ENCODE measurements at regions not wholly inside any gene's neighbourhood (a gene's known extent, or its start where the extent isn't known, plus 50 kb on each side); places are given as distances from the start of the nearest gene placed in this dataset.

GRCh38 chr16:65728167-65728566 is 606.3 kb upstream of the CDH11 start:
- Mint-ChIP-seq H3K27me3 (ENCODE audit: low read depth) (no peaks in the 10 kb centered on the region), H3K4me1 (ENCODE audit: low read depth) (peaks cover 23% of the 10 kb centered on the region), H3K4me3 (ENCODE audit: unreplicated experiment) (no peak overlapping the region), H3K9me3 (ENCODE audit: low read depth) (peaks cover 3% of the 10 kb centered on the region), H3K36me3 (ENCODE audit: low read depth) (no peaks in the 10 kb centered on the region), H3K27ac (ENCODE audit: unreplicated experiment) (no peak overlapping the region)
- no peak for TF ChIP-seq CTCF (IDR thresholded peaks at IDR 0.05)
- no peak for DNase-seq (ENCODE audit: low spot score)

- H3K27me3 Mint-ChIP-seq (ENCODE audit: low read depth): no peaks in the 10 kb centered on the region
- H3K27ac Mint-ChIP-seq (ENCODE audit: unreplicated experiment): no peak overlapping the region
- H3K4me1 Mint-ChIP-seq (ENCODE audit: low read depth): peaks cover 23% of the 10 kb centered on the region
- TF ChIP-seq CTCF (IDR thresholded peaks at IDR 0.05): no peak
- H3K4me3 Mint-ChIP-seq (ENCODE audit: unreplicated experiment): no peak overlapping the region
- no peak for DNase-seq (ENCODE audit: low spot score)
- peaks cover 3% of the 10 kb centered on the region for H3K9me3 Mint-ChIP-seq (ENCODE audit: low read depth)
- H3K36me3 Mint-ChIP-seq (ENCODE audit: low read depth): no peaks in the 10 kb centered on the region
Measured at GRCh38 chr16:65727534-65728137, 605.8 kb upstream of the CDH11 start.

GRCh38 chr16:65725156-65725845 is 603.4 kb upstream of the CDH11 start:
- Mint-ChIP-seq H3K9me3 (ENCODE audit: low read depth) (peaks cover under 1% of the 10 kb centered on the region), H3K27me3 (ENCODE audit: low read depth) (no peaks in the 10 kb centered on the region), H3K4me1 (ENCODE audit: low read depth) (peaks cover 23% of the 10 kb centered on the region), H3K4me3 (ENCODE audit: unreplicated experiment) (no peak overlapping the region), H3K36me3 (ENCODE audit: low read depth) (no peaks in the 10 kb centered on the region), H3K27ac (ENCODE audit: unreplicated experiment) (no peak overlapping the region)
- TF ChIP-seq CTCF (IDR thresholded peaks at IDR 0.05): no peak
- DNase-seq (ENCODE audit: low spot score): no peak

GRCh38 chr16:65722429-65722828 is 600.6 kb upstream of the CDH11 start:
- TF ChIP-seq CTCF (IDR thresholded peaks at IDR 0.05): no peak
- Mint-ChIP-seq H3K4me3 (ENCODE audit: unreplicated experiment) (no peak overlapping the region), H3K27me3 (ENCODE audit: low read depth) (no peaks in the 10 kb centered on the region)

GRCh38 chr16:65717846-65718245 is 596.0 kb upstream of the CDH11 start:
- no peak for DNase-seq (ENCODE audit: low spot score)
- Mint-ChIP-seq H3K27ac (ENCODE audit: unreplicated experiment) (no peak overlapping the region), H3K27me3 (ENCODE audit: low read depth) (peaks cover 9% of the 10 kb centered on the region), H3K9me3 (ENCODE audit: low read depth) (no peaks in the 10 kb centered on the region), H3K4me1 (ENCODE audit: low read depth) (no peaks in the 10 kb centered on the region), H3K36me3 (ENCODE audit: low read depth) (peaks cover 4% of the 10 kb centered on the region), H3K4me3 (ENCODE audit: unreplicated experiment) (no peak overlapping the region)
- TF ChIP-seq CTCF (IDR thresholded peaks at IDR 0.05): no peak

More at GRCh38 chr16:65722429-65722828, 600.6 kb upstream of the CDH11 start:
- no peak for DNase-seq (ENCODE audit: low spot score)
- no peak overlapping the region for H3K27ac Mint-ChIP-seq (ENCODE audit: unreplicated experiment)
- H3K9me3 Mint-ChIP-seq (ENCODE audit: low read depth): no peaks in the 10 kb centered on the region
- H3K36me3 Mint-ChIP-seq (ENCODE audit: low read depth): no peaks in the 10 kb centered on the region
- peaks cover 15% of the 10 kb centered on the region for H3K4me1 Mint-ChIP-seq (ENCODE audit: low read depth)
